K562 (cell line): ENCODE measurements at regions not wholly inside any gene's neighbourhood (a gene's known extent, or its start where the extent isn't known, plus 50 kb on each side); places are given as distances from the start of the nearest gene placed in this dataset.

Experiments
- ATF6 ChIP-seq: sonication (generic); formaldehyde crosslinking; IDR thresholded peaks from 2 replicates; pipeline ENCODE4 v1.4.0; 2020; ENCODE audit warnings: mild to moderate bottlenecking, missing genetic modification reagents
- FOXM1 ChIP-seq, 2 experiments: fragments of 450-650 bp in 1 of 2; sonication (generic) in 1 of 2; formaldehyde crosslinking in 1 of 2; IDR thresholded peaks; 2 replicates each; pipeline versions ENCODE4 v1.6.1 to v1.9.0; 2017 to 2022; ENCODE audit warnings: low read depth in 2 of 2, mild to moderate bottlenecking in 2 of 2, missing genetic modification reagents in 1 of 2, moderate library complexity in 1 of 2
- HNRNPUL1 ChIP-seq: fragments of 200-400 bp; formaldehyde crosslinking; IDR thresholded peaks from 2 replicates; pipeline ENCODE4 v1.6.1; 2017; ENCODE audit warnings: low read length
- SMC3 ChIP-seq: conservative IDR thresholded peaks from 2 replicates; pipeline ENCODE4 v1.6.1; 2011; ENCODE audit warnings: low read depth, low read length, improper control_type of control experiment; ENCODE audit not compliant: insufficient read depth
- SNAPC5 ChIP-seq: fragments of 250-450 bp; sonication (Bioruptor Pico); IDR thresholded peaks from 2 replicates; pipeline ENCODE4 v1.8.0; 2021; ENCODE audit warnings: moderate library complexity, mild to moderate bottlenecking, inconsistent platforms
- SRSF1 ChIP-seq: fragments of 200-400 bp; formaldehyde crosslinking; IDR thresholded peaks from 2 replicates; pipeline ENCODE4 v1.6.1; 2017; ENCODE audit warnings: mild to moderate bottlenecking, low read depth, low read length, moderate library complexity
- SRSF7 ChIP-seq: fragments of 200-400 bp; formaldehyde crosslinking; optimal IDR thresholded peaks from 2 replicates; pipeline ENCODE3; 2017; ENCODE audit warnings: mild to moderate bottlenecking, low read depth, low read length
- TAL1 ChIP-seq: fragments of 450-650 bp; IDR thresholded peaks from 2 replicates; pipeline ENCODE4 v1.6.1; 2016; ENCODE audit warnings: mild to moderate bottlenecking
- USF2 ChIP-seq: sonication (generic); formaldehyde crosslinking; IDR thresholded peaks from 2 replicates; pipeline ENCODE4 v1.5.0; 2020; ENCODE audit warnings: missing genetic modification reagents
- XRCC4 ChIP-seq: IDR thresholded peaks from one replicate; pipeline ENCODE4 v1.6.1; 2011; ENCODE audit not compliant: insufficient read depth, insufficient read length; ENCODE audit errors: extremely low read depth
- ZNF165 ChIP-seq: fragments of 250-450 bp; sonication (Bioruptor Pico); IDR thresholded peaks from 2 replicates; pipeline ENCODE4 v1.4.0; 2020; ENCODE audit warnings: borderline replicate concordance
- TF ChIP-seq, protein P1 (sequence below): fragments of 250-450 bp; sonication (Bioruptor Pico); IDR thresholded peaks from 2 replicates; pipeline ENCODE4 v1.5.0; 2020; ENCODE audit warnings: mild to moderate bottlenecking, borderline replicate concordance

DNA sequence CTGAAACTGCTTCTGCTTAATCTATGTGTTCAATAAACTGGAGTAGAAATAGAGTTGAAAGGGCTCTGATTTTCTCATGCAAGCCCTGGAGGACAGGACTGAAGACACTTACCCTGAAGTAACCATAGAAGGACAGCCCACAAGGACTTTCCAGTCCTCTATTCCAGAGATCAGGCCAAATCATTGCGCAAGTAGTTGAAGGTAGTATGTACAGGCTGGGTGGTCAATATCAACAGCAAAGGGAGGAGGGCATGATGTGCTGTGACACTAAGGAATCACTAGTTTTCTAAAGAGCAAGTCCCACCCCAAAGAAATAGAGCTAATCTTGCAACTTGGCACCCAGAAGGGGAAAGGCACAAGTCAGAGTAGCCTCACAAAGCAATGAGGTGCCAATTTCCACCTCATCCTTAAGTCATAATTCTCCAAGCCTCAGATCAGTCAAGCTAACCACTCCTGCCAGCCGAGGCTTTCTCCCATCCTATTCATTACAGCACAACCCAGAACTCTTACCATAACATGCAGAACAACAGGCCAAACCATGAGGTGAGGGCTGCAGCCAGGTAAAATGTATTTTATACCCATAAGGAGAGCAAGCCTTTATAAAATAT lies 533.5 kb downstream of the TNS1 start (continued):
- no peak for TF ChIP-seq ATF6 (CRISPR knock-in tag)
- TF ChIP-seq TAL1 = no peak
- TF ChIP-seq ZNF165 = no peak
- no peak for TF ChIP-seq XRCC4
- TF ChIP-seq, protein P1, sequence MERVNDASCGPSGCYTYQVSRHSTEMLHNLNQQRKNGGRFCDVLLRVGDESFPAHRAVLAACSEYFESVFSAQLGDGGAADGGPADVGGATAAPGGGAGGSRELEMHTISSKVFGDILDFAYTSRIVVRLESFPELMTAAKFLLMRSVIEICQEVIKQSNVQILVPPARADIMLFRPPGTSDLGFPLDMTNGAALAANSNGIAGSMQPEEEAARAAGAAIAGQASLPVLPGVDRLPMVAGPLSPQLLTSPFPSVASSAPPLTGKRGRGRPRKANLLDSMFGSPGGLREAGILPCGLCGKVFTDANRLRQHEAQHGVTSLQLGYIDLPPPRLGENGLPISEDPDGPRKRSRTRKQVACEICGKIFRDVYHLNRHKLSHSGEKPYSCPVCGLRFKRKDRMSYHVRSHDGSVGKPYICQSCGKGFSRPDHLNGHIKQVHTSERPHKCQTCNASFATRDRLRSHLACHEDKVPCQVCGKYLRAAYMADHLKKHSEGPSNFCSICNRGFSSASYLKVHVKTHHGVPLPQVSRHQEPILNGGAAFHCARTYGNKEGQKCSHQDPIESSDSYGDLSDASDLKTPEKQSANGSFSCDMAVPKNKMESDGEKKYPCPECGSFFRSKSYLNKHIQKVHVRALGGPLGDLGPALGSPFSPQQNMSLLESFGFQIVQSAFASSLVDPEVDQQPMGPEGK (CRISPR knock-in tag) = no peak
- TF ChIP-seq SNAPC5 (CRISPR knock-in tag) = no peak
- TF ChIP-seq HNRNPUL1 = no peak
- no peak for TF ChIP-seq SRSF1
- no peak for TF ChIP-seq SMC3
- no peak for TF ChIP-seq FOXM1 (IDR thresholded peaks at IDR 0.05; ENCODE audit: low read depth)
- TF ChIP-seq FOXM1 (CRISPR knock-in tag; IDR thresholded peaks at IDR 0.05; ENCODE audit: low read depth) = no peak
- no peak for TF ChIP-seq SRSF7
- TF ChIP-seq USF2 (CRISPR knock-in tag) = no peak
- TF ChIP-seq, all 486 proteins: peak for 0
